H9 (cell line): ENCODE measurements at regions not wholly inside any gene's neighbourhood (a gene's known extent, or its start where the extent isn't known, plus 50 kb on each side); places are given as distances from the start of the nearest gene placed in this dataset.

ENCODE experiments used
- DNase-seq: peaks from one replicate; pipeline ENCODE4 v3.0.0-alpha.2; 2017
- H2AFZ ChIP-seq: one replicate; pipeline ENCODE4 v1.6.1; 2013; ENCODE audit warnings: mild to moderate bottlenecking, low read length, control low read depth, moderate library complexity
- H2AK5ac ChIP-seq: 2 replicates; pipeline ENCODE4 v1.6.1; 2013; ENCODE audit warnings: low read length, control low read depth, mixed read lengths; ENCODE audit not compliant: insufficient read length
- H2BK120ac ChIP-seq: one replicate; pipeline ENCODE4 v1.6.1; 2013; ENCODE audit warnings: low read depth, mild to moderate bottlenecking, low read length, control low read depth, inconsistent platforms; ENCODE audit not compliant: poor library complexity, severe bottlenecking
- H2BK12ac ChIP-seq: 2 replicates; pipeline ENCODE4 v1.6.1; 2013; ENCODE audit warnings: low read length, control low read depth, mixed read lengths, low read depth; ENCODE audit not compliant: insufficient read length
- H2BK15ac ChIP-seq: 2 replicates; pipeline ENCODE4 v1.6.1; 2013; ENCODE audit warnings: low read depth, low read length, control low read depth
- H2BK20ac ChIP-seq: one replicate; pipeline ENCODE4 v1.6.1; 2013; ENCODE audit warnings: low read depth, mild to moderate bottlenecking, low read length, control low read depth, inconsistent platforms; ENCODE audit not compliant: poor library complexity, severe bottlenecking
- H2BK5ac ChIP-seq: 2 replicates; pipeline ENCODE4 v1.6.1; 2013; ENCODE audit warnings: low read length, control low read depth, mixed read lengths; ENCODE audit not compliant: insufficient read length
- H3K14ac ChIP-seq: 2 replicates; pipeline ENCODE4 v1.6.1; 2013; ENCODE audit warnings: low read length, control low read depth; ENCODE audit not compliant: insufficient read depth
- H3K18ac ChIP-seq: 2 replicates; pipeline ENCODE4 v1.6.1; 2013; ENCODE audit warnings: low read depth, mild to moderate bottlenecking, mixed read lengths, low read length, control low read depth; ENCODE audit not compliant: insufficient read length
- H3K23ac ChIP-seq: 2 replicates; pipeline ENCODE4 v1.6.1; 2013; ENCODE audit warnings: low read length, control low read depth, mixed read lengths, low read depth; ENCODE audit not compliant: insufficient read length
- H3K23me2 ChIP-seq: 2 replicates; pipeline ENCODE4 v1.6.1; 2013; ENCODE audit warnings: low read depth, mild to moderate bottlenecking, mixed read lengths, low read length, control low read depth; ENCODE audit not compliant: insufficient read length, poor library complexity, severe bottlenecking
- H3K27ac ChIP-seq: 2 replicates; pipeline ENCODE4 v1.5.1; 2013; ENCODE audit warnings: low read length, control low read depth, mixed read lengths, low read depth; ENCODE audit not compliant: insufficient read length
- H3K27me3 ChIP-seq: 2 replicates; pipeline ENCODE4 v1.6.1; 2013; ENCODE audit warnings: low read length, control low read depth, inconsistent platforms; ENCODE audit not compliant: insufficient read depth
- H3K4ac ChIP-seq: 2 replicates; pipeline ENCODE4 v1.6.1; 2013; ENCODE audit warnings: low read depth, mild to moderate bottlenecking, control low read depth, inconsistent platforms, low read length, moderate library complexity
- H3K4me1 ChIP-seq: 2 replicates; pipeline ENCODE4 v1.6.1; 2013; ENCODE audit warnings: low read length, control low read depth, inconsistent platforms; ENCODE audit not compliant: insufficient read depth
- H3K4me2 ChIP-seq: 2 replicates; pipeline ENCODE4 v1.6.1; 2013; ENCODE audit warnings: low read length, control low read depth, mixed read lengths; ENCODE audit not compliant: insufficient read length, insufficient read depth
- H3K56ac ChIP-seq: 2 replicates; pipeline ENCODE4 v1.6.1; 2013; ENCODE audit warnings: low read depth, mild to moderate bottlenecking, mixed read lengths, low read length, control low read depth; ENCODE audit not compliant: insufficient read length
- H3K79me1 ChIP-seq: 2 replicates; pipeline ENCODE4 v1.6.1; 2013; ENCODE audit warnings: low read depth, mild to moderate bottlenecking, moderate library complexity, low read length, control low read depth, inconsistent platforms; ENCODE audit not compliant: insufficient read depth, poor library complexity, severe bottlenecking
- H3K79me2 ChIP-seq: 2 replicates; pipeline ENCODE4 v1.6.1; 2013; ENCODE audit warnings: low read length, control low read depth, inconsistent platforms; ENCODE audit not compliant: insufficient read depth
- H3K9ac ChIP-seq: 2 replicates; pipeline ENCODE4 v1.6.1; 2013; ENCODE audit warnings: low read length, control low read depth, mixed read lengths; ENCODE audit not compliant: insufficient read length; ENCODE audit errors: extremely low read depth
- H3K9me3 ChIP-seq: one replicate; pipeline ENCODE4 v1.6.1; 2013; ENCODE audit warnings: low read depth, low read length, inconsistent platforms; ENCODE audit not compliant: control insufficient read depth
- H3T11ph ChIP-seq: one replicate; pipeline ENCODE4 v1.6.1; 2013; ENCODE audit warnings: mild to moderate bottlenecking, low read length, control low read depth, inconsistent platforms
- H4K20me1 ChIP-seq: one replicate; pipeline ENCODE4 v1.6.1; 2013; ENCODE audit not compliant: control insufficient read depth, insufficient read length, insufficient read depth
- H4K5ac ChIP-seq: 2 replicates; pipeline ENCODE4 v1.6.1; 2013; ENCODE audit warnings: low read depth, mild to moderate bottlenecking, mixed read lengths, low read length, control low read depth; ENCODE audit not compliant: insufficient read length
- H4K8ac ChIP-seq: replicated peaks from 2 replicates; pipeline ENCODE4 v1.6.1; 2013; ENCODE audit warnings: low read length, control low read depth, mixed read lengths, low read depth; ENCODE audit not compliant: insufficient read length
- H4K91ac ChIP-seq: 2 replicates; pipeline ENCODE4 v1.6.1; 2013; ENCODE audit warnings: low read depth, mild to moderate bottlenecking, moderate library complexity, mixed read lengths, low read length, control low read depth; ENCODE audit not compliant: insufficient read length
- H3K27ac Mint-ChIP-seq, 3 experiments: 2 replicates in 2 of 3; 3 replicates in 1 of 3; pipeline ENCODE4 v1.8.0; 2020 to 2021; ENCODE audit warnings: mixed read lengths in 3 of 3, mild to moderate bottlenecking in 1 of 3, moderate library complexity in 1 of 3
- H3K27me3 Mint-ChIP-seq: 2 replicates; pipeline ENCODE4 v1.8.0; 2021; ENCODE audit warnings: low read depth, mild to moderate bottlenecking, moderate library complexity, mixed read lengths
- H3K36me3 Mint-ChIP-seq, 3 experiments: 2 replicates in 2 of 3; 3 replicates in 1 of 3; pipeline ENCODE4 v1.8.0; 2020 to 2021; ENCODE audit warnings: low read depth in 3 of 3, mixed read lengths in 3 of 3; ENCODE audit not compliant: insufficient read depth in 1 of 3
- H3K4me1 Mint-ChIP-seq, 2 experiments: 2 replicates each; pipeline ENCODE4 v1.8.0; 2020; ENCODE audit warnings: mixed read lengths in 2 of 2
- H3K4me3 Mint-ChIP-seq, 2 experiments: 2 replicates in 1 of 2; 3 replicates in 1 of 2; pipeline ENCODE4 v1.8.0; 2020 to 2021; ENCODE audit warnings: mild to moderate bottlenecking in 2 of 2, mixed read lengths in 2 of 2, moderate library complexity in 1 of 2
- H3K9me3 Mint-ChIP-seq, 2 experiments: 2 replicates in 1 of 2; 3 replicates in 1 of 2; pipeline ENCODE4 v1.8.0; 2020; ENCODE audit warnings: mild to moderate bottlenecking in 2 of 2, mixed read lengths in 2 of 2, moderate library complexity in 1 of 2
- WGBS: extraction: QIAGEN DNeasy Blood & Tissue Kit; methylation state at CpG from one replicate; pipeline ENCODE4 v1.1.7; 2013; ENCODE audit warnings: missing lambda C conversion rate, low lambda C conversion rate, mixed read lengths; ENCODE audit not compliant: insufficient read length; ENCODE audit errors: extremely low coverage; 5-methylcytosine and 5-hydroxymethylcytosine counted together
- TF ChIP-seq, protein P1 (sequence below): fragments of 200-600 bp; sonication (generic); conservative IDR thresholded peaks from 3 replicates; pipeline ENCODE4 v1.8.0; 2021; ENCODE audit warnings: antibody characterized with exemption, mild to moderate bottlenecking

DNA sequence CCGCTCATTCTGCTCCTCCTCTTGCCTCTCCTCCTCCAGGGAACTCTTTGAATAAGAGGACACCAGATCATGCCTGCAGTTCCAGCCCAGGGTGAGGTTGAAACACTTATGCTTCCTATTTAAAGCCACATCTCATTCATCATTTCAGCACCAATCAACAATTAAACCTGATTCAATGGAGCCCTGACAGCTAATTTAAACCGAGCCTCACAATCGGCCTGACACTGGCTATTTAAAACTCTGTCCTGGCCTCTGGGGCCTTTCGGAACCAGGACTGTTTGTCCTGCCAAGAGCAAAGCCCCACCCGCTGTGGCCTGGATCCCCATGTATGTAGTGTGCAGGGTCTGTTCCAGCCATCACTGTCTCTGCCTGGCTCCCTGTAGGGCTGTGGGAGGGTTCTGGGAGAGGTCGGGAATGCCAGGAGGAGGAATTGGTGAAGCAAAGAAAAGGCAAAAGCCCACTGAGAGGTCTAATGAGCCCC, 97.4 kb downstream of the MCFD2 start:
- no CpG with 5 or more reads among the region's 6 CpGs for WGBS
- Histone ChIP-seq H2BK5ac (no peak overlapping the region), H3K4me1 (no peaks in the 10 kb centered on the region), H3K14ac (no peak overlapping the region), H3K79me1 (no peaks in the 10 kb centered on the region), H3K4me2 (no peak overlapping the region), H3K56ac (no peak overlapping the region), H2AFZ (no peak overlapping the region), H3K23ac (no peak overlapping the region), H3K9ac (no peak overlapping the region), H2BK12ac (no peak overlapping the region), H3K27me3 (no peaks in the 10 kb centered on the region), H2BK15ac (no peak overlapping the region), H2BK120ac (no peak overlapping the region), H2BK20ac (no peak overlapping the region), H3K18ac (no peak overlapping the region), H4K91ac (no peak overlapping the region), H4K8ac (no peak overlapping the region), H4K5ac (no peak overlapping the region), H2AK5ac (no peak overlapping the region), H3K27ac (no peak overlapping the region), H3K79me2 (no peaks in the 10 kb centered on the region; the same call in 1 of the 2 replicates), H3K4ac (no peak overlapping the region), H3K23me2 (no peaks in the 10 kb centered on the region), H3K9me3 (no peaks in the 10 kb centered on the region), H4K20me1 (no peaks in the 10 kb centered on the region), H3T11ph (no peak overlapping the region)
- Mint-ChIP-seq H3K4me3 (no peak overlapping the region), H3K9me3 (peaks cover 2 to 5% of the 10 kb centered on the region in 2 experiments; a peak in 3 of 5 replicates), H3K4me1 (peaks cover 5% of the 10 kb centered on the region in 2 experiments), H3K36me3 (no peaks in the 10 kb centered on the region; a peak in 1 of 7 replicates), H3K27me3 (no peaks in the 10 kb centered on the region; the same call in none of the 2 replicates), H3K27ac (no peak overlapping the region; a peak in 1 of 7 replicates)
- TF ChIP-seq, protein P1, sequence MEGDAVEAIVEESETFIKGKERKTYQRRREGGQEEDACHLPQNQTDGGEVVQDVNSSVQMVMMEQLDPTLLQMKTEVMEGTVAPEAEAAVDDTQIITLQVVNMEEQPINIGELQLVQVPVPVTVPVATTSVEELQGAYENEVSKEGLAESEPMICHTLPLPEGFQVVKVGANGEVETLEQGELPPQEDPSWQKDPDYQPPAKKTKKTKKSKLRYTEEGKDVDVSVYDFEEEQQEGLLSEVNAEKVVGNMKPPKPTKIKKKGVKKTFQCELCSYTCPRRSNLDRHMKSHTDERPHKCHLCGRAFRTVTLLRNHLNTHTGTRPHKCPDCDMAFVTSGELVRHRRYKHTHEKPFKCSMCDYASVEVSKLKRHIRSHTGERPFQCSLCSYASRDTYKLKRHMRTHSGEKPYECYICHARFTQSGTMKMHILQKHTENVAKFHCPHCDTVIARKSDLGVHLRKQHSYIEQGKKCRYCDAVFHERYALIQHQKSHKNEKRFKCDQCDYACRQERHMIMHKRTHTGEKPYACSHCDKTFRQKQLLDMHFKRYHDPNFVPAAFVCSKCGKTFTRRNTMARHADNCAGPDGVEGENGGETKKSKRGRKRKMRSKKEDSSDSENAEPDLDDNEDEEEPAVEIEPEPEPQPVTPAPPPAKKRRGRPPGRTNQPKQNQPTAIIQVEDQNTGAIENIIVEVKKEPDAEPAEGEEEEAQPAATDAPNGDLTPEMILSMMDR = no peak
- no peak for DNase-seq
